D721Med (cell line): ENCODE measurements at regions not wholly inside any gene's neighbourhood (a gene's known extent, or its start where the extent isn't known, plus 50 kb on each side); places are given as distances from the start of the nearest gene placed in this dataset.

Experiments
- DNase-seq: peaks from one replicate; pipeline ENCODE4 v3.0.0; 2011; ENCODE audit warnings: low spot score; ENCODE audit not compliant: insufficient read length
- FAIRE-seq: peaks from 2 replicates; lab custom pipeline; 2011; peaks lifted over from hg19 to GRCh38; lab: Jason Lieb, UNC
- CTCF ChIP-seq: IDR thresholded peaks from 2 replicates; pipeline ENCODE4 v1.5.1; 2012; ENCODE audit warnings: mild to moderate bottlenecking, control low read depth; ENCODE audit not compliant: insufficient read depth; ENCODE audit errors: missing control alignments

DNA sequence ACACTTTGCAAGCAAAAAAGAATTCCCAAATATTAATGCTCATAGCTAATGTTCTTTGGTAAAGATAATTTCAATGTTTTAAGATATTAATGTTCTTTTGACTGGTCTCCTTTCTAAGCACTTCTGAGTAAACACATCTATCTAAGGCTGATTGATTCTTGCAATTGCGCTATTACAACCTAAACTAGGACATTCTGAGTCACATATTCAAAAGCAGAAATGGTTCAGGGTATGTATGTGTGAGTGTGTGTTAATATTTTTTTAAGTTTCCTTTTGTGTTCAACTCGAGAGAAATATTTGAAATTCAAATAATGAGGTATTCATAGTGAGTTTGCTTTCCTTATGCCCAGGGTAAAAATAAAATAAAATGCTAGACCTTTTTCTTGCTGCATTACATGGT lies 203.6 kb upstream of the GRIK3 start:
- DNase-seq: no peak
- TF ChIP-seq CTCF: no peak
- FAIRE-seq: no peak

DNA sequence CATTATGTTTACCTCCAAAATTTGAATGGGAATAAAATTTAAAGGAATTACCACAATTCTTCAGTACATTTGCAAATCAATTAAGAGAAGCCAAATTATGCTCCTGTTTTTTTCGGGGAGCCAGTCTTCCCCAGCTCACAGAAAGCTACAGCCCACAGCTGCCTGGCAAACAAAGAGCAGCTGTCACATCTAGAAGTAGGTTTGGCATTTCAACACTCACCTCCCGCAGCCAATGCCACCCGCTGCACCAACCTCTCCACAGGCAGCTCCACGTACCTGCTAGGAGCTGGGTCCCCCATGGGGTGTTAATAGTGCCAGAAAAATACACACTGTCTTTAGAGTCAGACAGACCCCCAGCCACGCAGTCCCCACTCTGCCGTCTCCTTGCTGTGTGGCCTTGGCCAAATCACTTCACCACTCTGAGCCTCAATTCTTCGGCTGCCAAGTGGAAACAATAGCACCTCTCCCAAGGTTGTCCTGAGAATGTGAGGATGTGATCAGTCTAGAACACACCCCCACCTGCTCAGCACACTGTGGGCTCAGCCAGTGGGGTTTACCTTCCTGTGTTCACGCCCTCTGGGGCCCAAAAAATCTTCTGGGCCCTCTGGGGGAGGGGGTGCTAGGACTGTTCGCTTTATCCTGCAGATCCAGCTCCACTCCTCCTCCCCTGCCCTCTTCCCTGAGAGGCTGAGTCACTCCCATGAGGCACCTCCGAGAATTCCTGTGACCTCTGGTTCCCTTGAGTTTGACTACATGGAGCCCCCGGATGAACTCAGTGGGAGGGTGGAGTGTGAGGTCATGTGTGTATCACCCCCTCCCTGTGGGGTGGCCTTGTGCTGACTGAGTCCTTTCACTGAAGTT lies 204.3 kb upstream of the GRIK3 start:
- no peak for TF ChIP-seq CTCF
- no peak for DNase-seq
- FAIRE-seq: no peak

- FAIRE-seq (no peak), DNase-seq (no peak)
- no peak for TF ChIP-seq CTCF
These were observed 205.0 kb upstream of the GRIK3 start for GRCh38 chr1:37239225-37239740.

DNA sequence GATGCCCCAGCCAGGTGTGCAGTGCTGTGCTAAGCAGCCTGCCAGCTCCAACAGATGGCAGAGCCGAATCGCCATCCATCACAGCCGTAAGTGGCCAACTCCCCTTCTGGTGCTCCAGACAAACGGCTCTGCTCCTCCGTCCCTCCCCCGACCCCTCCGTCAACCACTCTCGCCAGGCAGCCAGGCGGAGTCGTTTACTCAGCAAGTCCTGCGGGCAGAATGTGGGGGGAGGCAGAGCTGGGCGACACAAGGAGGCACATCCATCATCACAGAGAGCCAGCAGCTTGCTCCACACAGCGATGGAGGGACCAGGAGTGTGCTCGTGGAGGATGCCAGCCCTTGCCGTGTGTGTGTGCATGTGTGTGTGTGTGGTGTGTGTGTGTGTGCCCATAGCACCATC lies 206.6 kb upstream of the GRIK3 start:
- TF ChIP-seq CTCF: no peak
- DNase-seq (no peak), FAIRE-seq (no peak)

DNA sequence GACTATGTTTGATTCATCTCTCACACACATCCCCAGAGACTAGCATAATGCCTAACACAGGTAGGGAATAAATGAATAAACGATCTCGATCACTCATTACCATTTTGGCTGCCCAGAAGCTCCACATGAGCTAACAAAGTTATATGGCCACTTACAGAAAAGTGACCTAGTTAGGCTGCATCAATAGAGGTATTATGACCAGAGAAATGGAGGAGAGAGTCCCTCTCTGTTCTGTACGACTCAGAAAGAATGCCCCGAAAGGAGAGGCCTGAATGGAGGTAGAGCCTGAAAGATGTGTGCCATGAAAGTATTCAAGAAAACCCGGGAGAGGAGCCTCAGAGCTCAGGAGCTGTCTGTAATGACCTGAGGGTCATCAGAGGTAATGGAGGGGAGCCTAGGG lies 208.2 kb upstream of the GRIK3 start:
- TF ChIP-seq CTCF: no peak
- DNase-seq (no peak), FAIRE-seq (no peak)

GRCh38 chr1:37243368-37244082 lies 209.2 kb upstream of the GRIK3 start:
- DNase-seq: no peak
- no peak for FAIRE-seq
- TF ChIP-seq CTCF: no peak
